Suprapubic skin (tissue), 4 donors: ENCODE measurements at regions not wholly inside any gene's neighbourhood (a gene's known extent, or its start where the extent isn't known, plus 50 kb on each side); places are given as distances from the start of the nearest gene placed in this dataset.

Source experiments
- CTCF ChIP-seq, 2 donors: fragments of 200-600 bp in 1 of 2; fragments of 450-650 bp in 1 of 2; sonication (generic) in 1 of 2; IDR thresholded peaks; one replicate each; pipeline ENCODE4 v1.5.1; 2016 to 2019; ENCODE audit warnings: antibody characterized with exemption in 2 of 2, mild to moderate bottlenecking in 1 of 2, moderate library complexity in 1 of 2
- EP300 ChIP-seq: sonication (generic); formaldehyde crosslinking; IDR thresholded peaks from one replicate; pipeline ENCODE4 v1.6.1; 2017; ENCODE audit warnings: antibody characterized with exemption
- POLR2A ChIP-seq, 2 donors: fragments of 450-650 bp; IDR thresholded peaks; one replicate each; pipeline ENCODE4 v1.6.1; 2017; ENCODE audit warnings: antibody characterized with exemption in 2 of 2, mild to moderate bottlenecking in 2 of 2, moderate library complexity in 2 of 2
- POLR2AphosphoS5 ChIP-seq, 3 donors: sonication (generic); formaldehyde crosslinking; IDR thresholded peaks; one replicate each; pipeline ENCODE4 v1.6.1; 2017; ENCODE audit warnings: antibody characterized with exemption in 3 of 3

- TF ChIP-seq CTCF (IDR thresholded peaks at IDR 0.05) (no peak), POLR2AphosphoS5 (IDR thresholded peaks at IDR 0.05) (no peak), POLR2A (IDR thresholded peaks at IDR 0.05) (no peak), EP300 (no peak)
Measured at GRCh38 chr12:42643881-42644579, 54.5 kb upstream of the PRICKLE1 start.
